ENCODE measurements at regions not wholly inside any gene's neighbourhood (a gene's known extent, or its start where the extent isn't known, plus 50 kb on each side); places are given as distances from the start of the nearest gene placed in this dataset.
"Not testable (repeated sequence)": the region's sequence is repeated elsewhere in the genome, so short reads cannot be mapped to it uniquely, and the experiment has no call there.

DNA sequence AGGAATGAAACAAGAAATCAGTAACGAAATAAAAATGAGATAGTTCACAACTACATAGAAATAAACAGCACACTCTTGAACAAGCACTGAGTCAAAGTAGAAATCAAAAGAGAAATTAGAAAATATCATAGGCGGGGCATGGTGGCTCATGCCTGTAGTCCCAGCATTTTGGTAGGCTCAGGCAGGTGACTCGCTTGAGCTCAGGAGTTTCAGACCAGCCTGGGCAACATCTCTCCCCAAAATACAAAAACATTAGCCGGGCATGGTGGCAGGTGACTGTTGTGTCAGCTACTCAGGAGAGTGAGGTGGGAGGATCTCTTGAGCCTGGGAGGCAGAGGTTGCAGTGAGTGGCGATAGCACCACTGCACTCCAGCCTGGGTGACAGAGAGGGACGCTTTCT is 714.4 kb downstream of the GLUD2 start:
- intact Hi-C loops (cut with DNase I; ENCODE audit: low total_unique reads), result no loop called here
- 70 to 74% methylated on average over 6 of the region's 6 CpGs for WGBS, 2 donors
- TF ChIP-seq, protein P1, sequence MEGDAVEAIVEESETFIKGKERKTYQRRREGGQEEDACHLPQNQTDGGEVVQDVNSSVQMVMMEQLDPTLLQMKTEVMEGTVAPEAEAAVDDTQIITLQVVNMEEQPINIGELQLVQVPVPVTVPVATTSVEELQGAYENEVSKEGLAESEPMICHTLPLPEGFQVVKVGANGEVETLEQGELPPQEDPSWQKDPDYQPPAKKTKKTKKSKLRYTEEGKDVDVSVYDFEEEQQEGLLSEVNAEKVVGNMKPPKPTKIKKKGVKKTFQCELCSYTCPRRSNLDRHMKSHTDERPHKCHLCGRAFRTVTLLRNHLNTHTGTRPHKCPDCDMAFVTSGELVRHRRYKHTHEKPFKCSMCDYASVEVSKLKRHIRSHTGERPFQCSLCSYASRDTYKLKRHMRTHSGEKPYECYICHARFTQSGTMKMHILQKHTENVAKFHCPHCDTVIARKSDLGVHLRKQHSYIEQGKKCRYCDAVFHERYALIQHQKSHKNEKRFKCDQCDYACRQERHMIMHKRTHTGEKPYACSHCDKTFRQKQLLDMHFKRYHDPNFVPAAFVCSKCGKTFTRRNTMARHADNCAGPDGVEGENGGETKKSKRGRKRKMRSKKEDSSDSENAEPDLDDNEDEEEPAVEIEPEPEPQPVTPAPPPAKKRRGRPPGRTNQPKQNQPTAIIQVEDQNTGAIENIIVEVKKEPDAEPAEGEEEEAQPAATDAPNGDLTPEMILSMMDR (IDR thresholded peaks at IDR 0.05), result no peak
- TF ChIP-seq POLR2A (IDR thresholded peaks at IDR 0.05), result no peak
- H3K4me3 ChIP-seq (ENCODE audit: low read depth, poor library complexity, severe bottlenecking), result no peak overlapping the region
- no peak for DNase-seq (ENCODE audit: low spot score in 2 of 2)

DNA sequence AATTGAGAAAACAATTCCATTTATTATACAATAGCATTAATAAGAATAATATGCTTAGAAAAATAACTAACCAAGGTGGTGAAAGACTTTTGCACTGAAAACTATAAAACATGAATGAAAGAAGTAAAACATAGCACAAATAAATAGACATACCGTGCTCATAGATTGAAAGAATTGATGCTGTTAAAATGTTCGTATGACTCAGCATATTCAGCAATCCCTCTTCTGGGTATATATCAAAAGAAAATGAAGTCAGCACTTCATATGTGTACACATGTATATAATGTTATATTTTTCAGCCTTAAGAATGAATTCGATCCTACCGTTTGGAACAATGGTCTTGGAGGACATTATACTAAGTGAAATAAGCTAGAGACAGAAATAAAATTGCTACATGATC is 716.3 kb downstream of the GLUD2 start:
- intact Hi-C loops (cut with DNase I; ENCODE audit: low total_unique reads), result no loop called here
- no peak for DNase-seq (ENCODE audit: low spot score in 2 of 2)
- WGBS, 2 donors, result 59 to 86% methylated on average over 4 of the region's 4 CpGs

DNA sequence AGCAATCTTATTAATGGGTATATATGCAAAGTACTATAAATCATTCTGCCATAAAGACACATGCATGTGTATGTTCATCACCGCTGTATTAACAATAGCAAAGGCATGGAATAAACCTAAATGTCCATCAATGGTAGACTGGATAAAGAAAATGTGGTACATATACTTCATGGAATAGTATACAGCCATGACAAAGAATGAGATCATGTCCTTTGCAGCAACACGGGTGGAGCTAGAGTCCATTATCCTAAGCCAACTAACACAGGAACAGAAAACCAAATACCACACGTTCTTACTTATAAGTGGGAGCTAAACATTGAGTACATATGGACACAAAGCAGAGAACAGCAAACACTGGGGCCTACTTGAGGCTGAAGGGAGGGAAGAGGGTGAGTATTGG is 720.8 kb downstream of the GLUD2 start:
- WGBS, 2 donors, result 77 to 90% methylated on average over 3 of the region's 3 CpGs
- DNase-seq (ENCODE audit: low spot score in 2 of 2); intact Hi-C loops (cut with DNase I; ENCODE audit: low total_unique reads); H3K4me3 ChIP-seq (ENCODE audit: low read depth, poor library complexity, severe bottlenecking): not testable (repeated sequence)

More for the DNA sequence above, 716.3 kb downstream of the GLUD2 start:
- no peak overlapping the region for H3K4me3 ChIP-seq (ENCODE audit: low read depth, poor library complexity, severe bottlenecking)
- TF ChIP-seq, protein P1 (IDR thresholded peaks at IDR 0.05), result no peak
- TF ChIP-seq POLR2A (IDR thresholded peaks at IDR 0.05), result no peak

DNA sequence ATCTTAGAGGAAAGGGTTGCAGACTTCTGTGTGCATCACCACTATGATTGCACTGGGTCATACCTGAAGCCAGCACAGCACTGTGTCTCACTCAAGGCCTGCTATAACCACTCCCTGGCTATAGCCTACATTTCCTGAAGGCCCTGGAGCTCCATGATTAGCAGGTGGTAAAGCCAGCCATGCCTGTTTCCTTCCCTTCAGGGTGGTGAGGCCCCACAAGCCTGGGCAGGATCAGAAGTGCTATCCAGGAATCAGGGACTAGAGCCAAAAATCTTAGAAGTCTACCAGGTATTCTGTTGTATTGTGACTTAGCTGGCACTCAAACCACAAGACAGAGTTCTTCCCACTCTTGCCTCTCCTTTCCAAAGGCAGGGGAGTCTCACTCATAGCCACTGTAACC is 734.6 kb downstream of the GLUD2 start:
- intact Hi-C loops (cut with DNase I; ENCODE audit: low total_unique reads), result no loop called here
- no peak overlapping the region for H3K4me3 ChIP-seq (ENCODE audit: low read depth, poor library complexity, severe bottlenecking)
- TF ChIP-seq POLR2A (IDR thresholded peaks at IDR 0.05), result no peak
- TF ChIP-seq, protein P1 (IDR thresholded peaks at IDR 0.05), result no peak
- DNase-seq (ENCODE audit: low spot score in 2 of 2), result no peak

DNA sequence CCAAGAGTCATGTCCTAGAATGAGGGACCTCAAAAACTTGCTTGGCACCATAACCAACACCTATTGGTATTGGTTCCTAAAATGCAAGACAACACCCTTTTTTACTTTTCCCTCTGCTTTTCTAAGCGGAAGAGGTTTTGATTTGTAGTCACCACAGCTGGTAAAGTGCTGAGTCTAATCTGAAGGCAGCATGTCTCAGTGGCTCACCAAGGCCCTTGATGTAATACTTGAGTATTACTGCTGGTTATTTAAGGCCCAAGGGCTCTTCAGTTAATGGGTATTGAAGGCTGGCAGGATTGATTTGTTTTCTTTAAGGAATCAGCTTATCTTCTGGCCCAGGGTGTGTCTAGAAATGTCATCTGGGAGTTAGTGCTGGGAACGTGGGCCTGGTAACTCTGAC is 735.1 kb downstream of the GLUD2 start:
- TF ChIP-seq, protein P1 (IDR thresholded peaks at IDR 0.05), result no peak
- no peak for TF ChIP-seq POLR2A (IDR thresholded peaks at IDR 0.05)
- intact Hi-C loops (cut with DNase I; ENCODE audit: low total_unique reads), result no loop called here
- H3K4me3 ChIP-seq (ENCODE audit: low read depth, poor library complexity, severe bottlenecking), result no peak overlapping the region
- DNase-seq (ENCODE audit: low spot score in 2 of 2), result no peak
- WGBS, 2 donors, result 46 to 52% methylated on average over 2 of the region's 2 CpGs

DNA sequence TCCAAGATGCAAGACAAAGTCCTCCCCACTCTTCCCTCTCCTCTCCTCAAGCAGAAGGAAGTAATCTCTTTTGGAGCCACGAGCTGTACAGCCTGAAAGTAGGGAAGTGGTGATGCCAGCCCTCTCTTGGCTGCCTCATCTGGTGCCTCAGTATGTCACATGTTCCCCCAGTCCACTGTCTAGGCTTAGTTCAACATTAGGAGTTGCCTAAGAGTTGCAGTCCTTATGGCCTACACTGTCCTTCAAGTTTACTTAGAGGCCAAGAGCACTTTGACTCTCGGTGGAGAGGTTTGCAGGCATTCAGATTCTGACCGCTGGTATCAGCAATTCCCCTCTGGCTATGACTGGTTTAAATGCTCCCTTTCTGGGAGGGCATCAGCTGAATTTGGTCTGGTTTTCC is 735.6 kb downstream of the GLUD2 start:
- TF ChIP-seq, protein P1 (IDR thresholded peaks at IDR 0.05), result no peak
- TF ChIP-seq POLR2A (IDR thresholded peaks at IDR 0.05), result no peak
- 65 to 70% methylated on average over 3 of the region's 3 CpGs for WGBS, 2 donors
- no peak for DNase-seq (ENCODE audit: low spot score in 2 of 2)
- intact Hi-C loops (cut with DNase I; ENCODE audit: low total_unique reads), result no loop called here
- no peak overlapping the region for H3K4me3 ChIP-seq (ENCODE audit: low read depth, poor library complexity, severe bottlenecking)
